Liver (tissue), 7 donors: ENCODE measurements at regions not wholly inside any gene's neighbourhood (a gene's known extent, or its start where the extent isn't known, plus 50 kb on each side); places are given as distances from the start of the nearest gene placed in this dataset.

Experiments used
- DNase-seq: peaks from one replicate; pipeline ENCODE4 v3.0.0-alpha.2; 2017; ENCODE audit warnings: low spot score
- H3K27ac ChIP-seq, 2 donors: one replicate each; pipeline ENCODE4 v1.7.0; 2013; ENCODE audit warnings: inconsistent platforms in 2 of 2, low read length in 2 of 2, control low read depth in 1 of 2, low read depth in 1 of 2, mild to moderate bottlenecking in 1 of 2
- H3K27me3 ChIP-seq, 4 donors: one replicate each; pipeline versions ENCODE4 v1.6.1 to v1.7.0; 2013; ENCODE audit warnings: low read length in 3 of 4, inconsistent platforms in 1 of 4, mild to moderate bottlenecking in 1 of 4, moderate library complexity in 1 of 4; ENCODE audit not compliant: control insufficient read depth in 4 of 4, insufficient read depth in 4 of 4
- H3K36me3 ChIP-seq, 4 donors: one replicate each; pipeline versions ENCODE4 v1.6.1 to v1.7.0; 2013; ENCODE audit warnings: low read length in 3 of 4, mild to moderate bottlenecking in 3 of 4, low read depth in 1 of 4, moderate library complexity in 1 of 4; ENCODE audit not compliant: control insufficient read depth in 4 of 4, insufficient read depth in 3 of 4
- H3K4me1 ChIP-seq, 4 donors: one replicate each; pipeline versions ENCODE4 v1.6.1 to v1.7.0; 2013; ENCODE audit warnings: low read length in 3 of 4, mild to moderate bottlenecking in 3 of 4, moderate library complexity in 1 of 4; ENCODE audit not compliant: control insufficient read depth in 4 of 4, insufficient read depth in 4 of 4
- H3K4me3 ChIP-seq, 3 donors: one replicate each; pipeline versions ENCODE4 v1.6.1 to v1.7.0; 2013; ENCODE audit warnings: low read length in 3 of 3, control low read depth in 1 of 3, low read depth in 1 of 3, mild to moderate bottlenecking in 1 of 3
- H3K9ac ChIP-seq, 2 donors: one replicate each; pipeline ENCODE4 v1.7.0; 2013; ENCODE audit warnings: low read length in 2 of 2, mild to moderate bottlenecking in 2 of 2, moderate library complexity in 2 of 2, control low read depth in 1 of 2, low read depth in 1 of 2
- H3K9me3 ChIP-seq, 4 donors: one replicate each; pipeline versions ENCODE4 v1.6.1 to v1.7.0; 2013; ENCODE audit warnings: low read length in 3 of 4; ENCODE audit not compliant: control insufficient read depth in 4 of 4
- EGR1 ChIP-seq, 2 donors: IDR thresholded peaks; 2 replicates each; pipeline ENCODE4 v1.6.1; 2016 to 2018; ENCODE audit warnings: antibody characterized with exemption in 2 of 2, low read depth in 2 of 2
- FOXA1 ChIP-seq: IDR thresholded peaks from 2 replicates; pipeline ENCODE4 v1.6.1; 2016; ENCODE audit warnings: antibody characterized with exemption
- FOXA2 ChIP-seq: IDR thresholded peaks from 2 replicates; pipeline ENCODE4 v1.6.1; 2016; ENCODE audit warnings: antibody characterized with exemption
- GABPA ChIP-seq, 2 donors: IDR thresholded peaks in 1 of 2; conservative IDR thresholded peaks in 1 of 2; 2 replicates each; pipeline ENCODE4 v1.6.1; 2016; ENCODE audit warnings: antibody characterized with exemption in 2 of 2, mild to moderate bottlenecking in 1 of 2, moderate library complexity in 1 of 2
- HNF4A ChIP-seq, 2 donors: conservative IDR thresholded peaks; 2 replicates each; pipeline ENCODE4 v1.6.1; 2016; ENCODE audit warnings: antibody characterized with exemption in 2 of 2, mild to moderate bottlenecking in 2 of 2
- JUND ChIP-seq, 2 donors: IDR thresholded peaks; 2 replicates each; pipeline ENCODE4 v1.6.1; 2016; ENCODE audit warnings: antibody characterized with exemption in 2 of 2
- MAX ChIP-seq: IDR thresholded peaks from 2 replicates; pipeline ENCODE4 v1.6.1; 2016; ENCODE audit warnings: antibody characterized with exemption
- RAD21 ChIP-seq, 2 donors: IDR thresholded peaks; 2 replicates each; pipeline ENCODE4 v1.6.1; 2016; ENCODE audit warnings: antibody characterized with exemption in 2 of 2, mild to moderate bottlenecking in 2 of 2
- RXRA ChIP-seq, 2 donors: IDR thresholded peaks; 2 replicates each; pipeline ENCODE4 v1.6.1; 2017 to 2018; ENCODE audit warnings: antibody characterized with exemption in 2 of 2, mild to moderate bottlenecking in 1 of 2
- SP1 ChIP-seq: IDR thresholded peaks from 2 replicates; pipeline ENCODE4 v1.6.1; 2018; ENCODE audit warnings: antibody characterized with exemption, mild to moderate bottlenecking
- TAF1 ChIP-seq: conservative IDR thresholded peaks from 2 replicates; pipeline ENCODE4 v1.6.1; 2016; ENCODE audit warnings: antibody characterized with exemption, mild to moderate bottlenecking
- YY1 ChIP-seq: IDR thresholded peaks from 2 replicates; pipeline ENCODE4 v1.6.1; 2016; ENCODE audit warnings: antibody characterized with exemption, mild to moderate bottlenecking
- ZBTB33 ChIP-seq: IDR thresholded peaks from 2 replicates; pipeline ENCODE4 v1.6.1; 2016; ENCODE audit warnings: antibody characterized with exemption
- WGBS: extraction: QIAGEN DNeasy Blood & Tissue Kit; methylation state at CpG from one replicate; pipeline ENCODE4 v1.1.7; 2013; 5-methylcytosine and 5-hydroxymethylcytosine counted together
- TF ChIP-seq, protein P1 (sequence below): IDR thresholded peaks from 2 replicates; pipeline ENCODE4 v1.6.1; 2016; ENCODE audit warnings: antibody characterized with exemption
- TF ChIP-seq, protein P2 (sequence below): IDR thresholded peaks from 2 replicates; pipeline ENCODE4 v1.6.1; 2016; ENCODE audit warnings: antibody characterized with exemption, mild to moderate bottlenecking
- donor health status: healthy.
- donor health status: healthy.
- donor health status: healthy.
- donor health status: healthy.

GRCh38 chr5:96218653-96219052 is 214.4 kb downstream of the PCSK1 start:
- H3K36me3 ChIP-seq = no peaks in the 10 kb centered on the region
- DNase-seq = no peak
- 88% methylated on average over 3 of the region's 3 CpGs for WGBS
- H3K9me3 ChIP-seq = no peaks in the 10 kb centered on the region
- no peak overlapping the region for H3K4me3 ChIP-seq
- TF ChIP-seq, protein P1, sequence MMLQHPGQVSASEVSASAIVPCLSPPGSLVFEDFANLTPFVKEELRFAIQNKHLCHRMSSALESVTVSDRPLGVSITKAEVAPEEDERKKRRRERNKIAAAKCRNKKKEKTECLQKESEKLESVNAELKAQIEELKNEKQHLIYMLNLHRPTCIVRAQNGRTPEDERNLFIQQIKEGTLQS = no peak
- TF ChIP-seq, protein P2, sequence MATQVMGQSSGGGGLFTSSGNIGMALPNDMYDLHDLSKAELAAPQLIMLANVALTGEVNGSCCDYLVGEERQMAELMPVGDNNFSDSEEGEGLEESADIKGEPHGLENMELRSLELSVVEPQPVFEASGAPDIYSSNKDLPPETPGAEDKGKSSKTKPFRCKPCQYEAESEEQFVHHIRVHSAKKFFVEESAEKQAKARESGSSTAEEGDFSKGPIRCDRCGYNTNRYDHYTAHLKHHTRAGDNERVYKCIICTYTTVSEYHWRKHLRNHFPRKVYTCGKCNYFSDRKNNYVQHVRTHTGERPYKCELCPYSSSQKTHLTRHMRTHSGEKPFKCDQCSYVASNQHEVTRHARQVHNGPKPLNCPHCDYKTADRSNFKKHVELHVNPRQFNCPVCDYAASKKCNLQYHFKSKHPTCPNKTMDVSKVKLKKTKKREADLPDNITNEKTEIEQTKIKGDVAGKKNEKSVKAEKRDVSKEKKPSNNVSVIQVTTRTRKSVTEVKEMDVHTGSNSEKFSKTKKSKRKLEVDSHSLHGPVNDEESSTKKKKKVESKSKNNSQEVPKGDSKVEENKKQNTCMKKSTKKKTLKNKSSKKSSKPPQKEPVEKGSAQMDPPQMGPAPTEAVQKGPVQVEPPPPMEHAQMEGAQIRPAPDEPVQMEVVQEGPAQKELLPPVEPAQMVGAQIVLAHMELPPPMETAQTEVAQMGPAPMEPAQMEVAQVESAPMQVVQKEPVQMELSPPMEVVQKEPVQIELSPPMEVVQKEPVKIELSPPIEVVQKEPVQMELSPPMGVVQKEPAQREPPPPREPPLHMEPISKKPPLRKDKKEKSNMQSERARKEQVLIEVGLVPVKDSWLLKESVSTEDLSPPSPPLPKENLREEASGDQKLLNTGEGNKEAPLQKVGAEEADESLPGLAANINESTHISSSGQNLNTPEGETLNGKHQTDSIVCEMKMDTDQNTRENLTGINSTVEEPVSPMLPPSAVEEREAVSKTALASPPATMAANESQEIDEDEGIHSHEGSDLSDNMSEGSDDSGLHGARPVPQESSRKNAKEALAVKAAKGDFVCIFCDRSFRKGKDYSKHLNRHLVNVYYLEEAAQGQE = no peak
- TF ChIP-seq FOXA2 (no peak), HNF4A (conservative IDR thresholded peaks at IDR 0.05) (no peak), TAF1 (no peak), GABPA (IDR thresholded peaks at IDR 0.05 in 1 of 2, conservative IDR thresholded peaks at IDR 0.05 in 1 of 2) (no peak), SP1 (no peak), MAX (no peak), EGR1 (IDR thresholded peaks at IDR 0.05; ENCODE audit: low read depth in 2 of 2) (no peak), ZBTB33 (no peak), JUND (IDR thresholded peaks at IDR 0.05) (no peak), RAD21 (IDR thresholded peaks at IDR 0.05) (no peak)
- no peak overlapping the region for H3K27ac ChIP-seq
- peaks cover 0 to 2% (median 0%) of the 10 kb centered on the region in 4 donors for H3K4me1 ChIP-seq
- no peaks in the 10 kb centered on the region for H3K27me3 ChIP-seq
- no peak overlapping the region for H3K9ac ChIP-seq

DNA sequence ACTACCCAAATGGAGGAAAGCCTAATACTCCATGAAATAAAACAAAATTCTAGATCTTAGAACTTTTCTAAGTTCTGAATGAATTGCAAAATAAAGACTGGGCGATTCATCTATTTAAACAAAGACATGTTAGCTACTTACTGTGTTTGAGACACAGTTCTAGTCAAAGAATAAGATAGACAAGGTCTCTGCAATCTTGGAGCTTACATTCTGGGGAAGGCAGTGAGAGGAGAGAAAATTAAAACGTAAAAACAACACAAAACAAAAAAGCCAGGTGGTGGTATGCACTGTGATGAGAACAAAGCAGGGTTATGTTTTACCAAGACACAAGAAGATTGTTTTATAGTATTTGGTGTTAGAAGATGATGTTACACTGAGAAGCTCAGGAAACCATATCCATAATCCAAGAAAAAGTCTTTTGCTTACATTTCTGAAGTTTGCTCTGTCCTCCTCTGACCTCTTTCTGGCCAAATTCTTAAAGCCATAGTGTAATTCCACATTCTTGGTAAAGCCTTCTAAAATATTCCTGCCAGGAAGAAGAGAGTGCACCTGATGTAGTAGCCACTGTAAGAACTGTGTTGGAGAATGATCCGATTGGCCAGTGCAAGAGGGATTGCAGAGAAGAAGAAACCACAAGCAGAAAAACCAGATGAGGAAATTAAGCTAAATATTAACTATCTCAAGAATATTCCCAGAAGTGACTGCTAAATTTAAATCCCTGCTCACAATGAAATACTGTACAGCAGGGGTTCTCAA is 218.4 kb downstream of the PCSK1 start:
- Histone ChIP-seq H3K4me1 (peaks cover 0 to 3% (median 1%) of the 10 kb centered on the region in 4 donors), H3K36me3 (peaks cover 3 to 22% (median 12%) of the 10 kb centered on the region in 4 donors), H3K27me3 (no peaks in the 10 kb centered on the region), H3K9me3 (peaks cover 3 to 13% (median 7%) of the 10 kb centered on the region in 4 donors), H3K4me3 (peak overlapping the region; percentile 51 to 76 (median 68)), H3K9ac (peak overlapping the region; percentile 51 to 86), H3K27ac (peak overlapping the region; percentile 60 to 68)
- DNase-seq = no peak
- 27% methylated on average over 3 of the region's 3 CpGs for WGBS
- TF ChIP-seq, protein P2 = peak; percentile 94
- TF ChIP-seq, protein P1 = peak; percentile 47
- peak; percentile 41 to 47 for TF ChIP-seq HNF4A (conservative IDR thresholded peaks at IDR 0.05)
- TF ChIP-seq JUND (IDR thresholded peaks at IDR 0.05) = peak; percentile 28 to 72
- TF ChIP-seq TAF1 = peak; percentile 99
- no peak for TF ChIP-seq EGR1 (IDR thresholded peaks at IDR 0.05; ENCODE audit: low read depth in 2 of 2)
- peak; percentile 15 for TF ChIP-seq FOXA1
- TF ChIP-seq GABPA (IDR thresholded peaks at IDR 0.05 in 1 of 2, conservative IDR thresholded peaks at IDR 0.05 in 1 of 2) = no peak
- peak; percentile 60 for TF ChIP-seq ZBTB33
- TF ChIP-seq RXRA (IDR thresholded peaks at IDR 0.05) = peak; percentile 50 to 78
- peak; percentile 64 for TF ChIP-seq YY1
